Tibial artery (tissue), 4 donors: ENCODE measurements at regions not wholly inside any gene's neighbourhood (a gene's known extent, or its start where the extent isn't known, plus 50 kb on each side); places are given as distances from the start of the nearest gene placed in this dataset.

ENCODE experiments used
- DNase-seq, 2 donors: peaks; one replicate each; pipeline ENCODE4 v3.0.0-alpha.2; 2019
- H3K27ac ChIP-seq, 2 donors: fragments of 200-600 bp; sonication (generic) in 1 of 2; 1 replicate in 1 of 2; 2 replicates in 1 of 2; pipeline ENCODE4 v1.5.1; 2018 to 2019; ENCODE audit warnings: mild to moderate bottlenecking in 1 of 2
- H3K27me3 ChIP-seq, 2 donors: fragments of 200-600 bp; sonication (generic) in 1 of 2; one replicate each; pipeline versions ENCODE4 v1.5.1 to v1.6.0; 2016 to 2019
- H3K36me3 ChIP-seq, 3 donors: fragments of 200-600 bp; sonication (generic) in 2 of 3; one replicate each; pipeline ENCODE4 v1.5.1; 2016 to 2019; ENCODE audit warnings: mild to moderate bottlenecking in 2 of 3
- H3K4me1 ChIP-seq, 4 donors: fragments of 200-600 bp; sonication (generic) in 2 of 4; 1 replicate in 3 of 4; 2 replicates in 1 of 4; pipeline ENCODE4 v1.5.1; 2016 to 2019
- H3K4me3 ChIP-seq, 2 donors: fragments of 200-600 bp; sonication (generic) in 1 of 2; 1 replicate in 1 of 2; 2 replicates in 1 of 2; pipeline ENCODE4 v1.5.1; 2018 to 2019; ENCODE audit warnings: mild to moderate bottlenecking in 2 of 2
- H3K9me3 ChIP-seq, 3 donors: fragments of 200-600 bp; sonication (generic) in 1 of 3; one replicate each; pipeline ENCODE4 v1.5.1; 2016 to 2019
- intact Hi-C: fragments of 100-400 bp; cut with DNase I; formaldehyde crosslinking; loops from one replicate; pipeline ENCODE4 v1.15.0; 2023; ENCODE audit warnings: low total_unique reads
- TF ChIP-seq, protein P1 (sequence below), 2 experiments: fragments of 200-600 bp in 1 of 2; fragments of 450-650 bp in 1 of 2; IDR thresholded peaks; one replicate each; pipeline ENCODE4 v1.5.1; 2017 to 2019; ENCODE audit warnings: antibody characterized with exemption in 2 of 2, mild to moderate bottlenecking in 1 of 2, moderate library complexity in 1 of 2

DNA sequence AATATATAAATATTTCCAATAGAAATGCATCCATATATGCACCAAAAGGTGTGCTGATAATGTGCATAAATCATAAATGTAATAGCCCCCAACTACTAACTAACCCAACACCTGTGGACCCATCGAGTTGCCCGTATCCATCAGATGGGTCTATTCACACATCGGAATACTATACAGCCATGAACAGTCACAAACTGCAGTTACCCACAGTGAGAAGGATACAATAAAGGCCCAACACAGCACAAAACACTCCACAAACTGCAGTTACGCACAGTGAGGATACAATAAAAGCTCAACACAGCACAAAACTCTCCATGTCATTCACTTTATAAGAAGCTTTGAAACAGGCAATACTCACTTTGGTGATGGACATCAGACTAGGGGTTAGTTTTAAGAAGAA is 145.3 kb upstream of the OTOS start:
- intact Hi-C loops, result no loop called here
- no peak for DNase-seq
- no peaks in the 10 kb centered on the region for H3K4me1 ChIP-seq
- H3K36me3 ChIP-seq, result no peaks in the 10 kb centered on the region
- no peak overlapping the region for H3K4me3 ChIP-seq
- no peak overlapping the region for H3K27ac ChIP-seq
- no peaks in the 10 kb centered on the region for H3K9me3 ChIP-seq
- TF ChIP-seq, protein P1, sequence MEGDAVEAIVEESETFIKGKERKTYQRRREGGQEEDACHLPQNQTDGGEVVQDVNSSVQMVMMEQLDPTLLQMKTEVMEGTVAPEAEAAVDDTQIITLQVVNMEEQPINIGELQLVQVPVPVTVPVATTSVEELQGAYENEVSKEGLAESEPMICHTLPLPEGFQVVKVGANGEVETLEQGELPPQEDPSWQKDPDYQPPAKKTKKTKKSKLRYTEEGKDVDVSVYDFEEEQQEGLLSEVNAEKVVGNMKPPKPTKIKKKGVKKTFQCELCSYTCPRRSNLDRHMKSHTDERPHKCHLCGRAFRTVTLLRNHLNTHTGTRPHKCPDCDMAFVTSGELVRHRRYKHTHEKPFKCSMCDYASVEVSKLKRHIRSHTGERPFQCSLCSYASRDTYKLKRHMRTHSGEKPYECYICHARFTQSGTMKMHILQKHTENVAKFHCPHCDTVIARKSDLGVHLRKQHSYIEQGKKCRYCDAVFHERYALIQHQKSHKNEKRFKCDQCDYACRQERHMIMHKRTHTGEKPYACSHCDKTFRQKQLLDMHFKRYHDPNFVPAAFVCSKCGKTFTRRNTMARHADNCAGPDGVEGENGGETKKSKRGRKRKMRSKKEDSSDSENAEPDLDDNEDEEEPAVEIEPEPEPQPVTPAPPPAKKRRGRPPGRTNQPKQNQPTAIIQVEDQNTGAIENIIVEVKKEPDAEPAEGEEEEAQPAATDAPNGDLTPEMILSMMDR (IDR thresholded peaks at IDR 0.05), result no peak
- H3K27me3 ChIP-seq, result no peaks in the 10 kb centered on the region

DNA sequence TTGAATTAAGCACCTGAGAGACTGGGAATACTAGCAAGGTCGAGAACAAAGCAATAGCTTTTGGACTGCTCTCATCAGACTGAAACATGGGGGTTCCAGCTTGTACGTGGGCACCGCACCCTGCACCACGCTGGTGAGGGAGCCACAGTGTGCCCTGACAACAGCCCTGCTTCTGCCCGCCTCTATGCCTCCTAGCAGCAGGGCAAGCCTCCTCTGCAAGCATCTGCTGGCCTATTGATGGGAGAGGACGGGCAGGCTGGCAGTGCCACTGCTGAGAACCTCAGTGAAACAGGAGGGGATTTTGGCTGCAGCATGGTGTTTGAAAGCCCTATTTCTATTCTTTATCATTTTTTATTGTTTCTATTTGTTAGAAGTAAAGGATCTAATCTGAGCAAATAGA is 146.1 kb upstream of the OTOS start:
- intact Hi-C loops, result no loop called here

DNA sequence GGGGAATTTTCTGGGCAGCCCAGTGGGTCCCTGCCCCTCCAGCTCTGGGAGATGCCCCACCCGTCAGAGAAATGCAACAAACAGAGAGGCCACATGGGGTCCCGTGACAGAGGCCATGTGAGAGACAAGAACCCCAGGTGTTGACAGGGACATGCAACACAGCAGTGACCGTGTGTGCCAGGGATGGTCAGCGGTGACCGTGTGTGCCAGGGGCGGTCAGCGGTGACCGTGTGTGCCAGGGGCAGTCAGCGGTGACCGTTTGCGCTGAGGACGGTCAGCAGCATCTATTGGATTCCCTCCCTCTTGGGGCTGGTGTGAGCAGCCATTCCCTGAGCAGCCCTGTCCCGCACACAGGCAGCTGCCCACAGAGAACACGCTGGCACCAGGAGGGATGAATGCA is 146.6 kb upstream of the OTOS start:
- Histone ChIP-seq H3K4me3 (no peak overlapping the region), H3K9me3 (no peaks in the 10 kb centered on the region), H3K27me3 (no peaks in the 10 kb centered on the region), H3K36me3 (no peaks in the 10 kb centered on the region), H3K27ac (no peak overlapping the region), H3K4me1 (peaks cover 0 to 10% (median 4%) of the 10 kb centered on the region in 4 donors)
- intact Hi-C loops, result no loop called here
- no peak for DNase-seq
- TF ChIP-seq, protein P1 (IDR thresholded peaks at IDR 0.05), result no peak

More for the DNA sequence above, 146.1 kb upstream of the OTOS start:
- Histone ChIP-seq H3K4me1 (peaks cover 0 to 6% (median 2%) of the 10 kb centered on the region in 4 donors), H3K4me3 (no peak overlapping the region), H3K27ac (no peak overlapping the region), H3K27me3 (no peaks in the 10 kb centered on the region), H3K36me3 (no peaks in the 10 kb centered on the region), H3K9me3 (no peaks in the 10 kb centered on the region)
- TF ChIP-seq, protein P1 (IDR thresholded peaks at IDR 0.05), result no peak
- DNase-seq, result no peak

DNA sequence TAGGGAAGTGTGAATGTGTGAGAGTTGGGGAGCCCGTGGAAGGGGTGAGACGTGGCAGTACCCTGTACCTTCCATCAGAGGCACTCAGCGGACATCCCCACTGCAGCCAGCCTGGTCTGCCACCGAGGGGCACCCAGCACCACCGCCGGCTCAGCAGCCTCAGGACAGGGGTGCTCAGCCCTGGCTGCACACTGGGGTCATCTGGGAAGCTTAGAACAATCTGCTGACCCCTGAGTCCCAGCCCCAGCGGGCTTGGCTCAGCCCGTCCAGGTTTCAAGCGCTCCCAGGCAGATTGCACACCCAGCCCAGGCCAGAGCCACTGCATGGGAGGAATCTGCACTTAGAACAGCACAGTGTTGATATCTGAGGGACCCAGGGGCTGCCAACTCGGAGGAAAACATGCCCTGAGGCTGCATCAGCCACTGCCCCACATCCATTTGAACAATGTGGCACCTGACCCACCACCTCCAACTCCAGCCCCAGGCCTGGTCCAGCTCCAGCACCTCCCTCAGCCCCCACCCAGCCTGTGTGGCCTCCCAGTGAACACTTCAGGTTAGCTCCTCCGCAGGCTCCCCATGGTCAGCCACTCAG is 147.1 kb upstream of the OTOS start:
- Histone ChIP-seq H3K9me3 (no peaks in the 10 kb centered on the region), H3K27ac (no peak overlapping the region), H3K4me3 (no peak overlapping the region), H3K4me1 (peaks cover 0 to 15% (median 4%) of the 10 kb centered on the region in 4 donors), H3K27me3 (no peaks in the 10 kb centered on the region), H3K36me3 (no peaks in the 10 kb centered on the region)
- intact Hi-C loops, result no loop called here
- no peak for DNase-seq
- TF ChIP-seq, protein P1 (IDR thresholded peaks at IDR 0.05), result no peak

DNA sequence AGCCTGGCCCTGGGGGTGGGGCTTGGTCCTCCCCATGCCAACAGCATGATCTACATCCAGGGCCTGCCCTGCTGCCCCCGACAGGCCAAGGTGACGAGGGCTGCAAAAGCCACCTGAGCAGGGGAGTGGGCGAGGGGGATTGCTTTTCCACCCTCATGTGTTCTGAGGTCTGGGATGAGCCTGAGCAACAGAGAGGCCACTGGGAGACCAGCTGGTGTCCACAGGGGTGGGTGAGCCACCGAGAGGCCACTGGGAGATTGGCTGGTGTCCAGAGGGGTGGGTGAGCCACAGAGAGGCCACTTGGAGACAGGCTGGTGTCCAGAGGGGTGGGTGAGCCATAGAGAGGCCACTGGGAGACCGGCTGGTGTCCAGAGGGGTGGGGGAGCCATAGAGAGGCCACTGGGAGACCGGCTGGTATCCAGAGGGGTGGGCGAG is 147.4 kb upstream of the GPC1 start:
- Histone ChIP-seq H3K27ac (no peak overlapping the region), H3K27me3 (no peaks in the 10 kb centered on the region), H3K9me3 (no peaks in the 10 kb centered on the region), H3K4me1 (peaks cover 0 to 15% (median 4%) of the 10 kb centered on the region in 4 donors), H3K36me3 (no peaks in the 10 kb centered on the region), H3K4me3 (no peak overlapping the region)
- DNase-seq, result no peak
- intact Hi-C loops, result no loop called here
- TF ChIP-seq, protein P1 (IDR thresholded peaks at IDR 0.05), result no peak
